ENCODE measurements at regions not wholly inside any gene's neighbourhood (a gene's known extent, or its start where the extent isn't known, plus 50 kb on each side); places are given as distances from the start of the nearest gene placed in this dataset.

GRCh38 chr1:47561523-47562007 is 123.7 kb downstream of the FOXD2 start:
- no peaks in the 10 kb centered on the region for H3K9me2 ChIP-seq (replicated peaks; ENCODE audit: low read length)
- DNase-seq (peak; percentile 64), ATAC-seq (no peak)
- peaks cover 26% of the 10 kb centered on the region for H3K4me1 ChIP-seq (ENCODE audit: insufficient read depth, low read length)
- H4K20me1 ChIP-seq (ENCODE audit: low read length) = no peaks in the 10 kb centered on the region
- CTCF ChIA-PET = no interaction called here
- POLR2A ChIA-PET (ENCODE audit: unreplicated experiment) = no interaction called here
- no peaks in the 10 kb centered on the region for H3K79me2 ChIP-seq (ENCODE audit: low read length)
- BruUV-seq (replicated peaks) = no TSS peak
- H3K4me3 ChIP-seq (ENCODE audit: low read length) = no peak overlapping the region
- H3K27me3 ChIP-seq (ENCODE audit: low read length) = no peaks in the 10 kb centered on the region
- H3K9ac ChIP-seq (ENCODE audit: low read length) = no peak overlapping the region
- TF ChIP-seq EZH2phosphoT487 (IDR thresholded peaks at IDR 0.05; ENCODE audit: borderline replicate concordance, low read length) (no peak), EZH2 (IDR thresholded peaks at IDR 0.05; ENCODE audit: low read length, unreplicated experiment) (no peak)
- TF ChIP-seq, protein P1, sequence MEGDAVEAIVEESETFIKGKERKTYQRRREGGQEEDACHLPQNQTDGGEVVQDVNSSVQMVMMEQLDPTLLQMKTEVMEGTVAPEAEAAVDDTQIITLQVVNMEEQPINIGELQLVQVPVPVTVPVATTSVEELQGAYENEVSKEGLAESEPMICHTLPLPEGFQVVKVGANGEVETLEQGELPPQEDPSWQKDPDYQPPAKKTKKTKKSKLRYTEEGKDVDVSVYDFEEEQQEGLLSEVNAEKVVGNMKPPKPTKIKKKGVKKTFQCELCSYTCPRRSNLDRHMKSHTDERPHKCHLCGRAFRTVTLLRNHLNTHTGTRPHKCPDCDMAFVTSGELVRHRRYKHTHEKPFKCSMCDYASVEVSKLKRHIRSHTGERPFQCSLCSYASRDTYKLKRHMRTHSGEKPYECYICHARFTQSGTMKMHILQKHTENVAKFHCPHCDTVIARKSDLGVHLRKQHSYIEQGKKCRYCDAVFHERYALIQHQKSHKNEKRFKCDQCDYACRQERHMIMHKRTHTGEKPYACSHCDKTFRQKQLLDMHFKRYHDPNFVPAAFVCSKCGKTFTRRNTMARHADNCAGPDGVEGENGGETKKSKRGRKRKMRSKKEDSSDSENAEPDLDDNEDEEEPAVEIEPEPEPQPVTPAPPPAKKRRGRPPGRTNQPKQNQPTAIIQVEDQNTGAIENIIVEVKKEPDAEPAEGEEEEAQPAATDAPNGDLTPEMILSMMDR (conservative IDR thresholded peaks at IDR 0.05; ENCODE audit: low read depth, low read length) = no peak
- H3F3A ChIP-seq (ENCODE audit: low read length, unreplicated experiment) = no peaks in the 10 kb centered on the region
- H3K4me2 ChIP-seq (ENCODE audit: low read length) = peak overlapping the region; percentile 27; the same call in 1 of the 2 replicates
- intact Hi-C loops (cut with micrococcal nuclease) = loop anchor here (10.0 kb wide), 1 partner anchor 127 kb away; the partner anchor contains the start of gene FOXD2
- H2AFZ ChIP-seq (ENCODE audit: low read length) = no peak overlapping the region
- no peaks in the 10 kb centered on the region for H3K9me3 ChIP-seq (ENCODE audit: low read length)
- H3K36me3 ChIP-seq (ENCODE audit: low read depth, low read length) = no peaks in the 10 kb centered on the region
- H3K27ac ChIP-seq (ENCODE audit: low read length) = no peak overlapping the region

DNA sequence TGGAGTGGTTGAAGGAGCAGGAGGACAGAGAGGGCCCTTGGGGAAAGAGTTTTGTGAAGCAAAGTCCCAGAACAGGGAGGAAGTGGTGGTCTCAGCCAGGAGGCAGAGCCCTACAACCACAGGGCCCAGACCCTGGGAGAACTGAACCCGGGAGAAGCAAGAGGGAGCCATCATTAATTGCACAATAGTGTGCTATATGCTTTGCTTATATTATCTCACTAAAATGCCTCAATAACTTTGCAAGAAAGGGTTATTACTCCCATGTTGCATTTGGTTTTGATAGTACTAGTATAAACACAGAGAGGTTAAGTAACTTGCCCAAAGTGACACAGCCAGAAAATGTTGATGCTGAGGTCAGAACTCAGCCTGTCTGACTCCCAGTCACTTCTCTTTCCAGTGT is 124.3 kb downstream of the FOXD2 start:
- ATAC-seq (no peak), DNase-seq (no peak)
- Histone ChIP-seq H3K9me3 (ENCODE audit: low read length) (no peaks in the 10 kb centered on the region), H3K4me1 (ENCODE audit: insufficient read depth, low read length) (peaks cover 26% of the 10 kb centered on the region), H3K4me3 (ENCODE audit: low read length) (no peak overlapping the region), H3K79me2 (ENCODE audit: low read length) (no peaks in the 10 kb centered on the region), H3K27me3 (ENCODE audit: low read length) (no peaks in the 10 kb centered on the region), H3K9me2 (replicated peaks; ENCODE audit: low read length) (no peaks in the 10 kb centered on the region), H2AFZ (ENCODE audit: low read length) (no peak overlapping the region), H3K4me2 (ENCODE audit: low read length) (no peak overlapping the region), H4K20me1 (ENCODE audit: low read length) (no peaks in the 10 kb centered on the region), H3K36me3 (ENCODE audit: low read depth, low read length) (no peaks in the 10 kb centered on the region), H3K27ac (ENCODE audit: low read length) (no peak overlapping the region), H3K9ac (ENCODE audit: low read length) (no peak overlapping the region), H3F3A (ENCODE audit: low read length, unreplicated experiment) (no peaks in the 10 kb centered on the region)
- POLR2A ChIA-PET (ENCODE audit: unreplicated experiment) = no interaction called here
- intact Hi-C loops (cut with micrococcal nuclease) = loop anchor here (10.0 kb wide), 1 partner anchor 127 kb away; the partner anchor contains the start of gene FOXD2
- CTCF ChIA-PET = no interaction called here
- TF ChIP-seq EZH2phosphoT487 (IDR thresholded peaks at IDR 0.05; ENCODE audit: borderline replicate concordance, low read length) = no peak
- no TSS peak for BruUV-seq (replicated peaks)

DNA sequence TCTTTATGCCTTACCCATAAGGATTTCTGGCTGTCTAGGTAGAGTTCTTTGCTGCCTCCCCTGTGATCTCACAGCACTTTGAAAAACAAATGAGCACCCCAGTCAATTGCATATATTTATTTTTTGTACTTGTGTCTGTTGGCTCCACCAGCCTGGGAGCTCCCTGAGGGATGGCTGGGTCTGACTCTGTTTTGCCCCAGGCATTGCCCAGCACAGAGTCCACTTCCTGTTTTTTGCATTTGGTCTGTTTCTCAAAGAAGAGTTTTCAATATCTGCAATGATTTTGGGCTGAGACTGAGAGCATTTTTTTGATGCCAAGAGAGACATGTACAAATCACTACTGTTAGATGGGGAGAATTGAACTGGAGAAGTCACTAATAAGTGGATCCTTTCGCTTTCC is 125.0 kb downstream of the FOXD2 start:
- no peaks in the 10 kb centered on the region for H3F3A ChIP-seq (ENCODE audit: low read length, unreplicated experiment)
- CTCF ChIA-PET = no interaction called here
- H3K9me3 ChIP-seq (ENCODE audit: low read length) = no peaks in the 10 kb centered on the region
- intact Hi-C loops (cut with micrococcal nuclease) = loop anchor here (10.0 kb wide), 1 partner anchor 128 kb away; the partner anchor contains the start of gene FOXD2
- H3K36me3 ChIP-seq (ENCODE audit: low read depth, low read length) = no peaks in the 10 kb centered on the region
- peaks cover 26% of the 10 kb centered on the region for H3K4me1 ChIP-seq (ENCODE audit: insufficient read depth, low read length)
- H3K27me3 ChIP-seq (ENCODE audit: low read length) = no peaks in the 10 kb centered on the region
- H3K4me3 ChIP-seq (ENCODE audit: low read length) = no peak overlapping the region
- no peaks in the 10 kb centered on the region for H3K79me2 ChIP-seq (ENCODE audit: low read length)
- H4K20me1 ChIP-seq (ENCODE audit: low read length) = no peaks in the 10 kb centered on the region
- no peak overlapping the region for H3K27ac ChIP-seq (ENCODE audit: low read length)
- TF ChIP-seq EZH2phosphoT487 (IDR thresholded peaks at IDR 0.05; ENCODE audit: borderline replicate concordance, low read length) = no peak
- TF ChIP-seq EZH2 (IDR thresholded peaks at IDR 0.05; ENCODE audit: low read length, unreplicated experiment) = no peak
- TF ChIP-seq, protein P1 (conservative IDR thresholded peaks at IDR 0.05; ENCODE audit: low read depth, low read length) = no peak
- H2AFZ ChIP-seq (ENCODE audit: low read length) = no peak overlapping the region
- DNase-seq = no peak
- no peak overlapping the region for H3K4me2 ChIP-seq (ENCODE audit: low read length)
- BruUV-seq (replicated peaks) = no TSS peak
- ATAC-seq = no peak
- no peaks in the 10 kb centered on the region for H3K9me2 ChIP-seq (replicated peaks; ENCODE audit: low read length)
- POLR2A ChIA-PET (ENCODE audit: unreplicated experiment) = no interaction called here
- no peak overlapping the region for H3K9ac ChIP-seq (ENCODE audit: low read length)
